NCI-H446 treated with DMSO at 0.1 percent for 48 hours (cell line): ENCODE measurements at regions not wholly inside any gene's neighbourhood (a gene's known extent, or its start where the extent isn't known, plus 50 kb on each side); places are given as distances from the start of the nearest gene placed in this dataset.
"Not testable (repeated sequence)": the region's sequence is repeated elsewhere in the genome, so short reads cannot be mapped to it uniquely, and the experiment has no call there.

Source experiments
- DNase-seq: peaks from one replicate; lab custom pipeline; 2025; lab: John Stamatoyannopoulos, UW

- DNase-seq, result no peak
Measured at GRCh38 chr5:96129276-96129675, 167.6 kb upstream of the ELL2 start.

DNA sequence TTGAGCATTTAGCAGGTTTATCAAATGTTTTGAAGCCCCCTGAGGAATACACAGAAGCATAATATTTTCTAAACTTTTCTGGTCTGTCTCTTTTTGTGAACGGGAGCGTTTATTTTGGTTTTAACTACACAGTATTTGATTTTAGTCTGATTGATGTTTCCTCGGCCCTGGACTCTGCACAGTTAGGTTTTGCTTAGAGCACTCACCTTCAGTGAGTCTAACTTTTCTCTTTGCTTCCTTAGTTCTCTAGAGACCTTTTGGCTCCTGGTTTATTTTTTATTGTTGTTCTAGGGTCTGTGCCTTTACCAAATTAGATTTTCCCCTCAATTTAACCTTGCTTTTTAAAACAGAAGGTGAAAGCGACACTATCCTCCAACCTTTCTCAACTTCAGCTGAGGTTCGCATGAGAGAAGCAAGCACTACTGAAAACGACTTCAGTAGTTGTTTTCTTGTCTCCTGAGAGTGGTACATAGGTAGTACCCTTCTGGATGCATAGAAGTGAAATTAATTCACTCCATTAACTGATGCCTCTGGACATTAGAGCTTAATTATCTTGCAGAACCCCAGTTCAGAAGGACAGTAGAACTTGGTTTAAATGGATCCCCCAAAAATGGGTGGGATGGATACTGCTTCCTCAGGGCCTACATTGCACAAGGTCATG lies 166.7 kb upstream of the ELL2 start:
- DNase-seq, result no peak

DNA sequence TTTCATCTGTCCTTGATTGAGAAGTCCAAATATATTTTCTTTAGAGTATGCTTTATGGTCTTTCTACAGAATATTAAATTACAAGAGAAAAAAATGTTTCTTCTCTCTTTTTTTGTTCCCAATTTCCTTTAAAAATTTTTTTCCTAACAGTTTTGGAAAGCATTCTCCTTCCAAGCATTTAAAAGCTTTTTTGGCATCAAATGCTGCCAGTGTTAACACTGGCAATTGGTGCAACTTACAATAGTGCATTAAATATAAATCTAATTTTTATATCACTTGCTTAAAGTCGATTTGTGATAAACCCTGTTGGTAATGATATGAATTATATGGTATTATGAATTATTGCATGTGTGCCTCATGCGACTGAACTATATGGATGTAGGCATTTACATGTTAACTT lies 165.9 kb upstream of the ELL2 start:
- no peak for DNase-seq

- DNase-seq, result no peak
Measured at GRCh38 chr5:96125231-96125891, 163.7 kb upstream of the ELL2 start.

- no peak for DNase-seq
Measured at GRCh38 chr5:96124589-96124988, 162.9 kb upstream of the ELL2 start.

- no peak for DNase-seq
Measured at GRCh38 chr5:96123418-96123817, 161.8 kb upstream of the ELL2 start.

GRCh38 chr5:96121364-96121763 lies 159.7 kb upstream of the ELL2 start:
- DNase-seq, result no peak

GRCh38 chr5:96120120-96120519 lies 158.5 kb upstream of the ELL2 start:
- no peak for DNase-seq

DNA sequence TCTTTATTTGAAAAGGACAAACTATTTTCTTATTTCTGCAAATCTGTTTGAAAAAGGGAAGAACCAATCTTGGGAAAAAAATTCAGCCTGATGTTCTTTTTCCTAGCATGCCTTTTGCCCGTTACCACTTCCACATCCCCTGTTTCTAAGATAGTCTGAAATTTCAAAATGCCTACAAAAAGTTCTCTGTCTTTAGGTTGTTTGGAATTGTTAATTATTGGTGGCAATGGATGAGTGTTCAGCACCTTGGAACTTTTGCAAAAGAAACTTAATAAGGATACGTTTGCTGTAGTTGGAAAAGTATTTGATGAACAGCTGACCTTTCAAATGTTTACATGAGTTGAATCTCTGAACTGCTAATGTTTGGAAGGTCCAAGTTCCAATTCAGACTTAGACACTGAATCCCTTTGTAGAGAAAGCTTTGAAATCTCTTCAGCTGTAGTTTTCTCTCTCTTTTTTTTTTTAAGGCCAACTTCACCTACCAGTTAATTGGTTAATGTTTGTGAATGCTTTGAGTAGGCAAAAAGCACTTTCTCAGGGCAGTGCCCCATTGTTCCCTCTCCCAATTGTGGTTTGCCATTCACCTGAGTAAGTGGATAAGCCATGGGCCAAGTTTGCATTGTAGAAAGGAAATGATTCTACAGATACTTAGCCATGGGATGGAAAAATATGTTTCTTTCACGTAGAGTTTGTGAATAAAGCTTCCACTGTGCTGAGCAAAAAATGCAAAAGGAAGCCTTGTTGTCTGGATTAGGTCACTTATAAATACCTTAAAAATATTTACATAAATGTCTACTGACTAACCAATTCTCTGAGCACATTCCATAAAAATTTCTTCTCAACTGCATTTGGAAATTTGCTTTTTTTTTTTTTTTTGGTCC lies 156.4 kb upstream of the ELL2 start:
- DNase-seq, result no peak

DNA sequence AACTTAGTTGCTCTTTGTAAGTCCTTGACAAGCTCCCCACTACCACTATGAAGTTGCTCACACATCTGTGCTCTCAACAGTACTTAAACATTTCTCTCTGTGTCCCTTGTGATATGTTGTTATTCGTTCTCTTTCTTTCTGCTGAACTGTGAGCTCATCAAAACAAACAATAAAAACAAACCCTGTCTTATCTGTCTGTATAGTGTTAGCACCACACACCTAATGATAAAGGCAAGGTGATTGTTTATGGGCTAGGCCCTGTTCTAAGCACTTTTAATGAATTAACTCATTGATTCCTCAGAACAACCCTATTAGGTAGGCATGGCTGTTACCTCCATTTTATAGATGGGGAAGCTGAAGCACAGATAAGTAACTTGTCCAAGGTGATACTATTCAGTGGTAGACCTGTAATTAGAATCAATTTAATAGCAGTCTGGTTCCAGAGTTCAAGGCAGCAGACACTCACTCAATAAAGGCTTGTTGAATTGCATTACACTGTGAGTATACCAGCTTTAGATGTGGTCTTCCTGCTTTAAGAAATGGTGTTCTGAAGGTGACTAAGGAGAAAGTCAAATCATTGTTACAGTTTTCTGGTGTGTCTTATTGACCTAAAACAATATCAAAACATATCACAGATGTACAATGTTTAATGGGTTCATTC lies 153.6 kb upstream of the ELL2 start:
- no peak for DNase-seq

- no peak for DNase-seq
Measured at GRCh38 chr5:96114736-96115135, 153.1 kb upstream of the ELL2 start.

DNA sequence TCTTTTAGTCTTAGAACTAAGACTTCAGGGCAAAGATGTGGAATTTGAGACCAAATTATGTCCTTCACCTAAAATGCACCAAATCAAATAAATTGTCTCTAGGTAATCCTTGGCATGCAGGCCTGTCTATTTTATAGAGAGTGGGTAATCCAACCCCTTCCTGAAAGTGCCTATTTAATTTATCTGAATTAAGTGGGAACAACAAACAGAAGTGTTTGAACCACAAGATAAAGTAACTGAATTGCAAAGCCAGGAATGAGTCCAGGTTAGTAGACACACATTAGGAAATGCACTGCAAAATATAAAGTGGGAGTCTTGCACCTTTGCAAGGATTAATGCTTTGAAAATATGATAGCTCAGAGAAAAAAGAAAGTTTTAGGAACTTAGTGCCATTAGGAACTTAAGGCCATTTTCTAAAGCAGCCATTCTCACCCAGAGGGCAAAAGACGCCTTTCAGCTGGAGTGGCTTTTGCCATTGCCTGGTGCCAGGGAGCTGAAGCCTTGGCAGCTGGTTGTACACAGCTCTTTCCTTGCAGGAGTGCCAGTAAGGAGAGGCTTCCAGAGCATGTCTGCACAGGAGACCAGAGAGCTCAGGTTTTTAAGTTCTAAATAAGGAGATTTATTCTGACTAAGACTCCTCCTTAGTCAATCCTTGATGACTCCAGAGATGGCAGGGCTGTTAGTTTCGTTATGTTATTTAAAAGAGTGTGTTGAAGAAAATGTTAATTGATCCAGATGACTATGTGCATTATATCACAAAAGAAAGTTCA lies 151.7 kb upstream of the ELL2 start:
- no peak for DNase-seq

DNA sequence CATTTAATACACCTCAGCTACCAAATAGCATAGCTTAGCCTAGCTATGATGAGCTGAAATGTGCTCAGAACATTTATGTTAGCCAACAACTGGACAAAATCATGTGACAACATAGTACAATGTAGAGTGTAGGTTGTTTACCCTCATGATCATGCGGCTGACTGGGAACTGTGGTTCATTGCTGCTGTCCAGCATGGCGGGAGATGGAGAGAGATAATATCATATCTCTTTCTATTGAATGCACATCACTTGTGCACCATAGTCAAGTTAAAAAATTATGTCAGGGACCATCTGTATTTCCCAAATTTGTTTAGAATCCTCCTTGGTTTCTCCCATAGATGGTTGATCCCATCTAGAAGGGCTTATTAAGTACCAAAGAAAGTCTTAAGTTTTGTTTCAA lies 151.1 kb upstream of the ELL2 start:
- DNase-seq, result no peak

DNA sequence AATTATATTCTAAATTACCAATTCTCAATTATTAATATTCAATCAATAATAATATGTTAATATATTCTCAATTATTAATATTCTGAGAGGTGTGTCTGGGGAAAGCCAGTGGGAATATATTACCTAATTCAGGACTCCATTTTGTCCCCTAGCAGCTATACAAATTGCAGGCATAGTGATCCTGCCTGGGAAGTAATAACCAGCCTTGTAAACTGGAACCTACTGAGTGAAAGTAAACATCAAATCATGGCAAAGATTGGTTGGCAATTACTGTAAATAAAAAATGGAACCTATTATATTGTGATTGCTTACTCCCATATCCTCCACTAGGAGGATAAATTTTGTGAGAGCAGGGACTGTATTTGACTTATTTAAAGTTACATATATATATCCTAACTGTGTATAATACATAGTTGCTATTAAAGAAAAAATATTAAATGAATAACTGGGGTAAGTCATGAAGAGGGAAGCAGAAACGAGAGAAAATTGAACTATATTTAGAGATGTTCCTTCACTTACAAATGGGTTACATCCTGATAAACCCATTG lies 150.5 kb upstream of the ELL2 start:
- no peak for DNase-seq

DNA sequence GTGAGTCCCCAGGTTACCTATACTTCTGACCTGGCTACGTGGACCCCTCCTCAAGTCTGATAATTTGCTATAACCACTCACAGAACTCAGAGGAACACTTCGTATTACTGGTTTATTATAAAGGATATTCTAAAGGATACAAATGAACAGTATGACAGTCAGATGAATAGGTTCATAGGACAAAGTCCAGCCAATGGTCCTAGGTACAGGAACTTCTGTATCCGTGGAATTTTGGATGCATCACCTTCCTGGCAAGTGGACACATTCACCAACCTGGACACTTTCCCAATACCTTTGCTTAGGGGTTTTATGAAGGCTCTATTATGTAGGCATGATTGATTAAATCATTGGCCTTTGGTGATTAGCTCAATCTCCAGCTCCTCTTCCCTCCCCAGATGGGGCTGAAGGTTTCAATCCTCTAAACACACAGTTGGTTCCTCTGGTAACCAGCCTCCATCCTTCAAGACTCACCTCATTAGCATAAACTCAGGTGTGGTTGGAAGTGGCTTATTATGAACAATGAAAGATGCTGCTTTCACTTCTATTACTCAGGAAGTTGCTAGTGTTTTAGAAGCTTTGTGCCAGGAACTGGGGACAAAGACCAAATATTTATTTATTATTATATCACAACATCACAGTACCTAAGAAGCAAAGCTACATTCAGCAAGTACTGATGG lies 149.6 kb upstream of the ELL2 start:
- DNase-seq, result no peak

DNA sequence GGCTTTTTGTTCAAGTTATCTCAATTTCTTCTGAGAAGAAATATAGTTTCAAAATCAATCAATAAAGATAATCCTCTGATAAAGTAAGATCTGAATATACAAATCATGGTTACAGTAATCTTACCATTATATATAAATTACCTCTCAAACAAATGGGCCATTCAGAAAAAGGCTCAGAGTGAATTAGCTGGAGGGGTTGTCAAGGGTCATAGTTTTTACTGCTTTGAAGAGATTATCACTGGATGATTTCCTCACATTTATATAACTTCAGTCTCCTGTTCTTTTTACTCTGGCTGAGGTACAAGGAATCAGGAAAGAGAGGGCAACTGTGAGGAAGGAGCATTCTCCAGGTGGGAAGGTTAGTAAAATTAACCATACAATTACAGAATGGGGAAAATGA lies 148.6 kb upstream of the ELL2 start:
- no peak for DNase-seq

DNA sequence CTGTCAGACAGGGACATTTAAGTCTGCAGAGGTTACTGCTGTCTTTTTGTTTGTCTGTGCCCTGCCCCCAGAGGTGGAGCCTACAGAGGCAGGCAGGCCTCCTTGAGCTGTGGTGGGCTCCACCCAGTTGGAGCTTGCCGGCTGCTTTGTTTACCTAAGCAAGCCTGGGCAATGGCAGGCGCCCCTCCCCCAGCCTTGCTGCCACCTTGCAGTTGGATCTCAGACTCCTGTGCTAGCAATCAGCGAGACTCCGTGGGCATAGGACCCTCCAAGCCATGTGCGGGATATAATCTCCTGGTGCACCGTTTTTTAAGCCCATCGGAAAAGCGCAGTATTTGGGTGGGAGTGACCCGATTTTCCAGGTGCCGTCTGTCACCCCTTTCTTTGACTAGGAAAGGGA lies 147.0 kb upstream of the ELL2 start:
- DNase-seq, result not testable (repeated sequence)

GRCh38 chr5:96103829-96104228 lies 142.2 kb upstream of the ELL2 start:
- DNase-seq, result not testable (repeated sequence)

GRCh38 chr5:96101358-96102089 lies 139.9 kb upstream of the ELL2 start:
- no peak for DNase-seq

DNA sequence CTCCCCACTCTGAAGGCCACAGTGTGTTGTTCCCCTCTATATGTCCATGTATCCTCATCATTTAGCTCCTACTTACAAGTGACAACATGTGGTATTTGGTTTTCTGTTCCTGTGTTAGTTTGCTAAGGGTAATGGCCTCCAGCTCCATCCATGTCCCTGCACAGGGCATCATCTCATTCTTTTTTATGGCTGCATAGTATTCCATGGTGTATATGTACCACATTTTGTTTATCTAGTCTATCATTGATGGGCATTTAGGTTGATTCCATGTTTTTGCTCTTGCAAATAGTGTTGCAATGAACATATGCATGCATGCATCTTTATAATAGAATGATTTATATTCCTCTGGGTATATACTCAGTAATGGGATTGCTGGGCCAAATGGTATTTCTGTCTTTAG lies 135.8 kb upstream of the ELL2 start:
- DNase-seq, result not testable (repeated sequence)
